ENCODE measurements at regions not wholly inside any gene's neighbourhood (a gene's known extent, or its start where the extent isn't known, plus 50 kb on each side); places are given as distances from the start of the nearest gene placed in this dataset.

- Mint-ChIP-seq H3K36me3 (no peaks in the 10 kb centered on the region), H3K27ac (no peak overlapping the region)
Measured at GRCh38 chr15:96066126-96066525, 264.4 kb upstream of the NR2F2 start.

More at GRCh38 chr15:96066126-96066525, 264.4 kb upstream of the NR2F2 start:
- ChIA-PET POLR2A (interaction anchor here (0.5 kb wide), 1 partner anchor 119 kb away, joined by 3 read pairs; no protein-coding TSS in a partner anchor), CTCF (no interaction called here)
- no peak overlapping the region for H3K4me3 Mint-ChIP-seq
- no peaks in the 10 kb centered on the region for H3K4me1 Mint-ChIP-seq
- H3K9me3 Mint-ChIP-seq, result peaks cover 5% of the 10 kb centered on the region
- DNase-seq (ENCODE audit: low spot score) (no peak), ATAC-seq (no peak)
- peaks cover 29% of the 10 kb centered on the region for H3K27me3 Mint-ChIP-seq (ENCODE audit: low read depth)
- TF ChIP-seq ZNF263 (CRISPR knock-in tag; IDR thresholded peaks at IDR 0.05; ENCODE audit: low read depth) (no peak), ZNF232 (CRISPR knock-in tag; IDR thresholded peaks at IDR 0.05) (no peak), ARID4B (CRISPR knock-in tag; IDR thresholded peaks at IDR 0.05; ENCODE audit: borderline replicate concordance) (no peak), STAT6 (CRISPR knock-in tag; conservative IDR thresholded peaks at IDR 0.05; ENCODE audit: low read depth) (no peak), ETV6 (CRISPR knock-in tag; IDR thresholded peaks at IDR 0.05) (no peak), CREB1 (CRISPR knock-in tag; IDR thresholded peaks at IDR 0.05) (no peak), ZNF121 (CRISPR knock-in tag; IDR thresholded peaks at IDR 0.05) (no peak), PREB (CRISPR knock-in tag; IDR thresholded peaks at IDR 0.05; ENCODE audit: borderline replicate concordance) (no peak), HMGXB4 (CRISPR knock-in tag; IDR thresholded peaks at IDR 0.05) (no peak), ZBTB21 (CRISPR knock-in tag; IDR thresholded peaks at IDR 0.05; ENCODE audit: borderline replicate concordance) (no peak)
